ENCODE measurements at regions not wholly inside any gene's neighbourhood (a gene's known extent, or its start where the extent isn't known, plus 50 kb on each side); places are given as distances from the start of the nearest gene placed in this dataset.
A peak's percentile ranks its signal among the peaks of the same experiment; 100 is the strongest.

DNA sequence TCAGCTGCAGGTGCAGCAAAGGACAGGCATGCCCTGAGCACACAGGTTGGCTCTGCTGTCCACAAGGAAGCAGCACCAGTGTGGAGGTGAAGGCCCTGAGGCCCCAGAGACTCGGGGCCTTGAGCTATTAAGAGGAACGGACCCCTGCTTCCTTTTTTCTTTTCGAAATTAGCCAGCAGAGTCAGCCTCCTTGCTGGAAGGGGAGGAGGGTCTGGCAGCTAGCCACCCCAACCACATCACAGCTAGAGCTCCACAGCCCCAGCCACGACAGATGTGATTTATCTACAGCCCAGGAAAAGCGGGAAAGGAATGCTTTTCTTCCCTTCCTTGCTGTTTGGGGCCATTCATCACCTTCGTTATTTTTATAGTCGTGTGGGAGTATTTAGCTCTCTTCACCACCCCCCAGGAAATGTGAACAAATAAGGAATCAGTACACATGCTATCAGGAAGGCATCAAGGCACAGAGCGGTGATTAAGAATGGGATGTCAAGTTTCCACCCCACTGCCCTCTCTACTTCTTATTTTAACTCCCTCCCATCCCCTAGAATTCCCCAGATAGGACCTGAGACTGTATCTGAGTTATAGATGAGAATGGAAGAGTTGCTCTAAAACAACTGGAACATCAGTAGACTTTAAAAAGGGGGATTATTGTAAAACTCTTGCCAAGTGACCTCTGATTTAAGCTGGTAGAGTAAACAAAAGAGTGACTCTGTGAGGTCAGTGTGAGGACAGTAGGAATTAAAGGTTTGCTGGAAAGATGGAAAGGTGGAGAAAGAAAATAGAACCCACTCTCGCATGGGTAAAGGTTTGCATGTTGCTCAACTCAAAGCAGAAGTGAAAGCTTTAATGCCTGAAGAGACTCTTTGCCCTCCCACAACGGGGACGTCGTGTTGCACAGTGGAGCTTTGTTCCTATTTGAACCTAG is 224.7 kb upstream of the GJB5 start:
- no peak for FAIRE-seq
- Histone ChIP-seq H3K4me3 (ENCODE audit: low read depth, low read length) (no peak overlapping the region), H3K36me3 (ENCODE audit: control insufficient read depth, insufficient read depth, low read length) (no peaks in the 10 kb centered on the region), H3K27me3 (ENCODE audit: control insufficient read depth, insufficient read depth, low read length) (no peaks in the 10 kb centered on the region)
- no peak for DNase-seq (ENCODE audit: low read depth)
- TF ChIP-seq, protein P1, sequence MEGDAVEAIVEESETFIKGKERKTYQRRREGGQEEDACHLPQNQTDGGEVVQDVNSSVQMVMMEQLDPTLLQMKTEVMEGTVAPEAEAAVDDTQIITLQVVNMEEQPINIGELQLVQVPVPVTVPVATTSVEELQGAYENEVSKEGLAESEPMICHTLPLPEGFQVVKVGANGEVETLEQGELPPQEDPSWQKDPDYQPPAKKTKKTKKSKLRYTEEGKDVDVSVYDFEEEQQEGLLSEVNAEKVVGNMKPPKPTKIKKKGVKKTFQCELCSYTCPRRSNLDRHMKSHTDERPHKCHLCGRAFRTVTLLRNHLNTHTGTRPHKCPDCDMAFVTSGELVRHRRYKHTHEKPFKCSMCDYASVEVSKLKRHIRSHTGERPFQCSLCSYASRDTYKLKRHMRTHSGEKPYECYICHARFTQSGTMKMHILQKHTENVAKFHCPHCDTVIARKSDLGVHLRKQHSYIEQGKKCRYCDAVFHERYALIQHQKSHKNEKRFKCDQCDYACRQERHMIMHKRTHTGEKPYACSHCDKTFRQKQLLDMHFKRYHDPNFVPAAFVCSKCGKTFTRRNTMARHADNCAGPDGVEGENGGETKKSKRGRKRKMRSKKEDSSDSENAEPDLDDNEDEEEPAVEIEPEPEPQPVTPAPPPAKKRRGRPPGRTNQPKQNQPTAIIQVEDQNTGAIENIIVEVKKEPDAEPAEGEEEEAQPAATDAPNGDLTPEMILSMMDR (IDR thresholded peaks at IDR 0.05; ENCODE audit: insufficient read depth, low read length, severe bottlenecking), result no peak

DNA sequence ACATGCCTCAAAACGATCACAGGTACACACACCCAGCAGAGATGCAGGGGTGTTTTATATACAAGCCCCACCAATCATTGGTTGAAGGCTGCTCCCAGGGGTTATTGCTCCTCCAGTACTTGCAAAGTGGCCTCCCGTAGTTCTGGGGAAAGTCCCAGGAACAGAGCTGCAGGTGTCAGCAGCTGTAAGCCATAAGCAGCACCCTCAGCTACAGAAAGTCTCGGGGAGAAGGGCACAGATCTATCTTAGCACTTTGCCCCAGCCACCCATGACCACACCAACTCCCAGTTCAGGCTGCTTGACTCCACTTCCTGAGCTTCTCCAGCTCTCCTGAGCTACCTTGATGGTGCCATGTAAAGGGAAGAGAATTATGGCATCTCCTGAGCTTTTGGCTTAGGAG is 222.7 kb upstream of the GJB5 start:
- H3K27me3 ChIP-seq (ENCODE audit: control insufficient read depth, insufficient read depth, low read length), result no peaks in the 10 kb centered on the region

DNA sequence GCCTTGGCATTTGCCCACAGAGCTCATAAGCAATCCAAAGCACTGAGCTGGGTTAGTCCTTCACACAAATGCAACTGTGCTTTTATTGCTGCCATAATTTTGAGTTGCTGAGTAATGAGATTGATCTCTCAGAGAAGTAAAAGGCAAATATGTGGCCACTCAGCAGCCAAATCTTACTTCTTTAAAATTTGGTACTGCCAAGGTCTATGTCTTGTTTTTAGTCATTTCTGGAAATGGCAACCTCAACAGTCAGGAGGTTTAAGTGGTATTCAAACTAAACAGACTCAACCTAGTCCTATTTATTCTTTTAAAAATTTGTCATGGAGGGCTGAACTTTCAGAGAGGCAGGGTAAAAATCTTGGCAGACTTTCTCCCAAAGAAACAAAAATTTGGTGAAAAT is 216.4 kb upstream of the GJB5 start:
- Histone ChIP-seq H3K27me3 (ENCODE audit: control insufficient read depth, insufficient read depth, low read length) (no peaks in the 10 kb centered on the region), H3K36me3 (ENCODE audit: control insufficient read depth, insufficient read depth, low read length) (no peaks in the 10 kb centered on the region), H3K4me3 (ENCODE audit: low read depth, low read length) (no peak overlapping the region)
- DNase-seq (ENCODE audit: low read depth) (no peak), FAIRE-seq (no peak)
- TF ChIP-seq, protein P1 (IDR thresholded peaks at IDR 0.05; ENCODE audit: insufficient read depth, low read length, severe bottlenecking), result no peak

More for the DNA sequence above, 222.7 kb upstream of the GJB5 start:
- H3K4me3 ChIP-seq (ENCODE audit: low read depth, low read length), result no peak overlapping the region
- FAIRE-seq (no peak), DNase-seq (ENCODE audit: low read depth) (no peak)
- TF ChIP-seq, protein P1 (IDR thresholded peaks at IDR 0.05; ENCODE audit: insufficient read depth, low read length, severe bottlenecking), result no peak
- no peaks in the 10 kb centered on the region for H3K36me3 ChIP-seq (ENCODE audit: control insufficient read depth, insufficient read depth, low read length)

DNA sequence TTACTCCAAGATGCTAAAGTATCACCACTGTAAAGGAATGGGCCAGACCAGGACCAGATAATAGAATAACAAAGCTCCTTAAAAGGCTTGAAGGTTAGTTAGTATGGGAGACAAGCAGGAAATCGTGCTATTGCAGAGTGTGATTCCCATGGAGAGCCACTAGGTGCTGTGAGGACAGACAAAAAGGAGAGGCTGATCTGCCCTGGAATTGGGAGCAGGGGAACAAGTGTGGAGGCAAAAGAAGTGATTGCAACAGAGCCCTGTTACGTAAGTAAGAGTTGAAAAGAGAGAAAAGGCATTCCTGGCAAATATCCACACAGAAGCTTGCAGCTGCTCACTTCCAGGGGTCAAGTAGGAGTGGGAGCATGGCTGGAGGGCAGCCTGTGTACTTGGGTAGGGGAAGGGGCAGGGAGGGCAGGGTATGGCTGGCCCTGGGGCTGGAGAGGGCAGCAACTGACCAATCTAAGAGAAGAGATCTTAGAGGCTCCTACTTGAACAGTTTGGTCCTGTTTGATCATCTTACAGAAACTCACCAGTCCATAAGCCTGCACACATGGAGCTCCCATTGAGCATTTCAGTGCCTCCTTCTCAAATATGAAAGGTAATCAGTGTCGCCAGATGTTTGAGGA is 207.7 kb upstream of the GJB5 start:
- Histone ChIP-seq H3K4me3 (ENCODE audit: low read depth, low read length) (no peak overlapping the region), H3K36me3 (ENCODE audit: control insufficient read depth, insufficient read depth, low read length) (no peaks in the 10 kb centered on the region), H3K27me3 (ENCODE audit: control insufficient read depth, insufficient read depth, low read length) (no peaks in the 10 kb centered on the region)
- DNase-seq (ENCODE audit: low read depth) (peak; percentile 35), FAIRE-seq (no peak)
- TF ChIP-seq, protein P1 (IDR thresholded peaks at IDR 0.05; ENCODE audit: insufficient read depth, low read length, severe bottlenecking), result peak; percentile 29

DNA sequence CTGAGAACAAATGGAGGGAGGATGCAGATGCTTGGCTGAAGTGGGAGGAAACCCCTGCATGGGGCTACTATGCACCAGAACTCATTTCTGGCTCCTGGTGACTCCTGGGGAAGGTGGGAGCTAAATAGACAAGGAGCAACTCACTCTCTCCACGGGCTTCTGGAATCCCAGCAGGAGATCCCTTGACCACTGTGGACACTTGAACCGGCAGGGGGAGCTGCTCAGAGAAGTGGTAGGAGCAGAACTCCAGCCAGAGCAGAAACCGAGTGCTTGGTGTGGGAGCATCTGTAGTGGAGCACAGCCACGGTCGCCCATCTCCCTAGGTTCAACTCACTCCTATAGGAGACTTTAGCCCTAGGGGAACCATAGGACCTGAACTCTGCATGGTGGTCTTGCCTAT is 205.6 kb upstream of the GJB5 start:
- Histone ChIP-seq H3K4me3 (ENCODE audit: low read depth, low read length) (no peak overlapping the region), H3K27me3 (ENCODE audit: control insufficient read depth, insufficient read depth, low read length) (no peaks in the 10 kb centered on the region), H3K36me3 (ENCODE audit: control insufficient read depth, insufficient read depth, low read length) (no peaks in the 10 kb centered on the region)
- DNase-seq (ENCODE audit: low read depth), result peak; percentile 1
- no peak for FAIRE-seq
- TF ChIP-seq, protein P1 (IDR thresholded peaks at IDR 0.05; ENCODE audit: insufficient read depth, low read length, severe bottlenecking), result peak; percentile 35

All from bronchial epithelial cell (primary cell).